RWPE2 (cell line): ENCODE measurements at regions not wholly inside any gene's neighbourhood (a gene's known extent, or its start where the extent isn't known, plus 50 kb on each side); places are given as distances from the start of the nearest gene placed in this dataset.

Experiments
- ATAC-seq: fragments of 200-7000 bp; cut with Tn5 transposase; 3 replicates; pipeline ENCODE4 v1.9.1; 2021; ENCODE audit warnings: low read depth
- DNase-seq: peaks from one replicate; pipeline ENCODE4 v3.0.0-alpha.2; 2020; ENCODE audit warnings: low spot score
- H3K27ac ChIP-seq: fragments of 450-650 bp; 2 replicates; pipeline ENCODE4 v1.5.1; 2017; ENCODE audit warnings: mild to moderate bottlenecking; ENCODE audit not compliant: poor library complexity, severe bottlenecking
- H3K27me3 ChIP-seq: fragments of 250-450 bp; sonication (Bioruptor Pico); 2 replicates; pipeline ENCODE4 v1.5.1; 2021; ENCODE audit warnings: mild to moderate bottlenecking, moderate library complexity; ENCODE audit not compliant: insufficient read depth, poor library complexity, severe bottlenecking
- H3K36me3 ChIP-seq: fragments of 250-450 bp; sonication (Bioruptor Pico); 2 replicates; pipeline ENCODE4 v1.5.1; 2020; ENCODE audit warnings: low read depth, mild to moderate bottlenecking, moderate library complexity
- H3K4me1 ChIP-seq: fragments of 250-450 bp; sonication (Bioruptor Pico); 2 replicates; pipeline ENCODE4 v1.5.1; 2021; ENCODE audit warnings: mild to moderate bottlenecking, moderate library complexity; ENCODE audit not compliant: insufficient read depth, poor library complexity, severe bottlenecking
- H3K4me3 ChIP-seq: fragments of 250-450 bp; sonication (Bioruptor Pico); 2 replicates; pipeline ENCODE4 v1.5.1; 2021; ENCODE audit warnings: mild to moderate bottlenecking, moderate library complexity; ENCODE audit not compliant: severe bottlenecking
- H3K9me3 ChIP-seq: fragments of 250-450 bp; sonication (Bioruptor Pico); 2 replicates; pipeline ENCODE4 v1.5.1; 2021; ENCODE audit warnings: mild to moderate bottlenecking, moderate library complexity; ENCODE audit not compliant: severe bottlenecking
- TF ChIP-seq, protein P1 (sequence below): fragments of 450-650 bp; IDR thresholded peaks from one replicate; pipeline ENCODE4 v1.5.1; 2017; ENCODE audit warnings: mild to moderate bottlenecking, moderate library complexity; ENCODE audit not compliant: poor library complexity, severe bottlenecking

DNA sequence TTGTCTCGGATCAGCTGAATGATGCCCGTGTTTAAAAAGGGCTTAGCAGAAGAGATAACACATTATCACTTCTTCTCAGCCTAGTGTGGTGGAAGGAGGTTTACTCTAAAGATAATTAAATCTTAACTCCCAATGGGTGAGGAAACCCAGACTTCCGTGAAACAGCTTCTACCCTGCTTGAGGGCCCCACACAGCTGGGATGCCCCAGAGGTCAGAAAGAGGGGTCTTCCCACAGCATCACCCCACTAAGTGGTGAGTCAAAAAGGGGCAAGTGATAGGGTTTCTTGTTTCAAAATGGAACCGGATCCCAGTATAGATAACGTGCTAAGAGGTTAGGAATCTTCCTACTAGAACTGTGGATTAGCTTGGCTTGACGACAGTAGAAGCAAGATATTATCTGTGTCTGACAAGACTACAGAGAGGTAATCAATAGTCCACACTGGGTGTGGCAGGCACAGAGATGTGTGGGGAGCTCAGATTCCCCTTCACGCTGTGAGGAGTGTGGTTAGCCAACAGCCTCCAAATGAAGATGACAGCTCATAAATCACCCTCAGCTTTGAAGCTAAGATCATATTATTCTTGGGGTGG, 129.6 kb upstream of the COPS8 start:
- H3K36me3 ChIP-seq, result no peaks in the 10 kb centered on the region
- DNase-seq (no peak), ATAC-seq (no peak)
- H3K4me3 ChIP-seq, result no peak overlapping the region
- no peak overlapping the region for H3K27ac ChIP-seq
- TF ChIP-seq, protein P1, sequence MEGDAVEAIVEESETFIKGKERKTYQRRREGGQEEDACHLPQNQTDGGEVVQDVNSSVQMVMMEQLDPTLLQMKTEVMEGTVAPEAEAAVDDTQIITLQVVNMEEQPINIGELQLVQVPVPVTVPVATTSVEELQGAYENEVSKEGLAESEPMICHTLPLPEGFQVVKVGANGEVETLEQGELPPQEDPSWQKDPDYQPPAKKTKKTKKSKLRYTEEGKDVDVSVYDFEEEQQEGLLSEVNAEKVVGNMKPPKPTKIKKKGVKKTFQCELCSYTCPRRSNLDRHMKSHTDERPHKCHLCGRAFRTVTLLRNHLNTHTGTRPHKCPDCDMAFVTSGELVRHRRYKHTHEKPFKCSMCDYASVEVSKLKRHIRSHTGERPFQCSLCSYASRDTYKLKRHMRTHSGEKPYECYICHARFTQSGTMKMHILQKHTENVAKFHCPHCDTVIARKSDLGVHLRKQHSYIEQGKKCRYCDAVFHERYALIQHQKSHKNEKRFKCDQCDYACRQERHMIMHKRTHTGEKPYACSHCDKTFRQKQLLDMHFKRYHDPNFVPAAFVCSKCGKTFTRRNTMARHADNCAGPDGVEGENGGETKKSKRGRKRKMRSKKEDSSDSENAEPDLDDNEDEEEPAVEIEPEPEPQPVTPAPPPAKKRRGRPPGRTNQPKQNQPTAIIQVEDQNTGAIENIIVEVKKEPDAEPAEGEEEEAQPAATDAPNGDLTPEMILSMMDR, result no peak
- no peaks in the 10 kb centered on the region for H3K9me3 ChIP-seq
- no peaks in the 10 kb centered on the region for H3K27me3 ChIP-seq
- H3K4me1 ChIP-seq, result no peaks in the 10 kb centered on the region

DNA sequence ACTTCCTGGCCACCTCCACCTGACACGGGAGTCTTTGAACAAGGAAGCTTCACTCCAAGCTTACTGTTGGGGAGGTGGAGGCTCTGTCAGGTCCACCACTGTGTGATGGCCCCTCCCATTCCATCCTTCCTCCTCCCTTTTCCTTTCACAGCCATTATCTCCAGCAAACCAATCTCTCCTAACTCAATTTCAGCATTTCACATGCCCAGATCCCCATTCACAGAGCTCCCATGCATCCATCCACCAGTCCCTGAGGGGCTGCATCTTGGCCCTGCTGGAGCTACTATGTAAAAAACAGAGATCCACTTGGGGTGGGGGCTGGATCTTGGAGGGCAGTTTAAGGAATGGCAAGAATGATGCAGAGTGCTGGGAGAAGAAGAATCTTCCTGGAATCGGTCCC, 129.0 kb upstream of the COPS8 start:
- Histone ChIP-seq H3K4me3 (no peak overlapping the region), H3K27ac (no peak overlapping the region), H3K4me1 (no peaks in the 10 kb centered on the region), H3K27me3 (no peaks in the 10 kb centered on the region), H3K9me3 (no peaks in the 10 kb centered on the region), H3K36me3 (no peaks in the 10 kb centered on the region)
- DNase-seq (no peak), ATAC-seq (no peak)
- TF ChIP-seq, protein P1, result no peak

DNA sequence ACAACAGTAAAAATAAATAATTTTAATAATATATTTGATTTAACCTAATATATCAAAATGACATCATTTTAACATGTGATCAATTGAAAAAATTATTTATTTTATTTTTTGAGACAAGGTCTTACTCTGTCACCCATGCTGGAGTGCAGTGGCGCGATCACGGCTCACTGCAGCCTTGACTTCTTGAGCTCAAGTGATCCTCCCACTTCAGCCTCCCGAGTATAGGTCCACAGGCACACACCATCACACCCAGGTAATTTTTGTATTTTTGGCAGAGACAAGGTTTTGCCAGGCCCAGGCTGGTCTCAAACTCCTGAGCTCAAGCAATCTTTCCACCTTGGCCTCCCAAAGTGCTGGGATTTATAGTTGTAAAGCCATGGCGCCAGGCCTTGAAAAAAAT, 126.7 kb upstream of the COPS8 start:
- Histone ChIP-seq H3K9me3 (no peaks in the 10 kb centered on the region), H3K4me3 (no peak overlapping the region), H3K27ac (no peak overlapping the region), H3K4me1 (no peaks in the 10 kb centered on the region), H3K36me3 (no peaks in the 10 kb centered on the region), H3K27me3 (no peaks in the 10 kb centered on the region)
- no peak for ATAC-seq
- TF ChIP-seq, protein P1, result no peak
- no peak for DNase-seq

DNA sequence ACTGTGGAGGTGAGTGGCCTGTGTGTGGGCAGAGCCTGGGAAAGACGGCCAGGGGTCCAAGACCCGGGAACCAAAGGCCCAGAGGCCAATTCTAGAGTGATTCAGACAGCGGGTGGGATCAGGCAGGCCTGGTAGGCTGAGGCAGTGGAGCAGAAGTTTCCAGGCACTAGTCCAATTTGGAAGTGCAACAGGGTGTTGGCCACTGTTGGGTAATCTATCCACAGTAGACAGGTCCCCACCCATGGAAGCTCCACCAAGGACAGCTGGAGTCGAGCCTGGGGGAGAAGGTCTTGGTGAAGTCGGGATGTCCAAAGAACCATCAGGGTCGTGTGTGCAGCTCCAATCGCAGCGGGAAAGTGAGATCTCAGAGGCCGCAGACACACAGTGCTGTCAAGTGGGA, 125.8 kb upstream of the COPS8 start:
- DNase-seq (no peak), ATAC-seq (no peak)
- Histone ChIP-seq H3K36me3 (no peaks in the 10 kb centered on the region), H3K9me3 (no peaks in the 10 kb centered on the region), H3K4me3 (no peak overlapping the region), H3K27ac (no peak overlapping the region), H3K4me1 (no peaks in the 10 kb centered on the region), H3K27me3 (no peaks in the 10 kb centered on the region)
- TF ChIP-seq, protein P1, result no peak

DNA sequence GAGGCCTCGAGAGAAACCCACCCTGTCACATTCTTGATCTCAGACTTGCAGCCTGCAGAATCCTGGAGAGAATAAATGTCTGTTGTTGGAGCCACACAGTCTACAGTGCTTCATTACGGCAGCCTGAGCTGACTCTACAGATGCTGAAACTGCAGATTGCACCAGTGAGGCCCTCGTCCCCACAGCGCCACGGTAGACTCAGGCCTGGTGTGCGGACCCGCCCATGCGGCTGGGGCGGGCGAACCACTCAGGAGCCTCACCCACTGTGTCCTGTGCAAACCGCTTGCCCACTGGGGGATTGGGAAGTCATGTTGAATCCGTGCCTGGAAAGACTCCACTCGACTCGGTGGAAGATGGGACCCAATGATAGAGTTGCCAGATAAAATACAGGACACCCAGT, 125.2 kb upstream of the COPS8 start:
- ATAC-seq, result no peak
- TF ChIP-seq, protein P1, result no peak
- DNase-seq, result no peak
- no peak overlapping the region for H3K4me3 ChIP-seq
- no peaks in the 10 kb centered on the region for H3K36me3 ChIP-seq
- H3K9me3 ChIP-seq, result no peaks in the 10 kb centered on the region
- no peak overlapping the region for H3K27ac ChIP-seq
- no peaks in the 10 kb centered on the region for H3K27me3 ChIP-seq
- no peaks in the 10 kb centered on the region for H3K4me1 ChIP-seq
